SU-DHL-6 (cell line): ENCODE measurements at regions not wholly inside any gene's neighbourhood (a gene's known extent, or its start where the extent isn't known, plus 50 kb on each side); places are given as distances from the start of the nearest gene placed in this dataset.

ENCODE experiments used
- H2AFZ ChIP-seq: fragments of 200-600 bp; sonication (generic); 2 replicates; pipeline ENCODE4 v1.6.1; 2014; ENCODE audit warnings: low read depth, mild to moderate bottlenecking, moderate library complexity, mixed read lengths, antibody characterized with exemption, low read length; ENCODE audit not compliant: severe bottlenecking
- H3F3A ChIP-seq: fragments of 200-600 bp; shearing (Covaris generic); 2 replicates; pipeline ENCODE4 v1.6.0; 2016; ENCODE audit warnings: antibody characterized with exemption, mild to moderate bottlenecking; ENCODE audit not compliant: insufficient read depth
- H3K27ac ChIP-seq: fragments of 200-600 bp; sonication (generic); 2 replicates; pipeline ENCODE4 v1.5.1; 2016; ENCODE audit warnings: low read depth, mild to moderate bottlenecking, low read length, moderate library complexity, mixed read lengths
- H3K27me3 ChIP-seq: fragments of 200-600 bp; sonication (generic), shearing (Covaris generic); 2 replicates; pipeline ENCODE4 v1.6.0; 2014; ENCODE audit warnings: mild to moderate bottlenecking, low read length
- H3K36me3 ChIP-seq: fragments of 200-600 bp; sonication (generic); 2 replicates; pipeline ENCODE4 v1.6.1; 2014; ENCODE audit warnings: mild to moderate bottlenecking, low read length, mixed read lengths
- H3K4me2 ChIP-seq: fragments of 300-600, 200-600 bp; shearing (Covaris generic), sonication (generic); 2 replicates; pipeline ENCODE4 v1.6.0; 2014; ENCODE audit warnings: low read length, low read depth, mild to moderate bottlenecking; ENCODE audit not compliant: poor library complexity, severe bottlenecking
- H3K4me3 ChIP-seq: fragments of 200-600 bp; sonication (generic); 2 replicates; pipeline ENCODE4 v1.5.1; 2014; ENCODE audit warnings: antibody characterized with exemption, low read length, mild to moderate bottlenecking, mixed read lengths; ENCODE audit not compliant: insufficient read depth, poor library complexity, severe bottlenecking
- H3K79me2 ChIP-seq: fragments of 200-600 bp; sonication (generic); 2 replicates; pipeline ENCODE4 v1.6.1; 2014; ENCODE audit warnings: mild to moderate bottlenecking, low read length, moderate library complexity; ENCODE audit not compliant: insufficient read depth
- H3K9ac ChIP-seq: fragments of 200-600 bp; sonication (generic); 2 replicates; pipeline ENCODE4 v1.7.0; 2014; ENCODE audit warnings: mild to moderate bottlenecking, low read length
- H3K9me2 ChIP-seq: fragments of 200-600 bp; sonication (generic); replicated peaks from 2 replicates; pipeline ENCODE4 v1.6.1; 2014; ENCODE audit warnings: low read length; ENCODE audit not compliant: insufficient read depth
- H3K9me3 ChIP-seq: fragments of 200-600 bp; sonication (generic); 2 replicates; pipeline ENCODE4 v1.6.1; 2014; ENCODE audit warnings: low read length, mixed read lengths; ENCODE audit not compliant: insufficient read depth
- H4K20me1 ChIP-seq: fragments of 200-600 bp; sonication (generic); 2 replicates; pipeline ENCODE4 v1.6.1; 2014; ENCODE audit warnings: low read depth, mild to moderate bottlenecking, antibody characterized with exemption, low read length, moderate library complexity, mixed read lengths
- EZH2phosphoT487 ChIP-seq: fragments of 200-600 bp; sonication (generic), shearing (Covaris generic); conservative IDR thresholded peaks from 2 replicates; pipeline ENCODE4 v1.6.1; 2018; ENCODE audit warnings: mild to moderate bottlenecking, antibody characterized with exemption, low read length, moderate library complexity, mixed read lengths
- TF ChIP-seq, protein P1 (sequence below): fragments of 200-600 bp; sonication (generic); IDR thresholded peaks from one replicate; pipeline ENCODE4 v1.5.1; 2017; ENCODE audit warnings: antibody characterized with exemption, mild to moderate bottlenecking, low read length, moderate library complexity; ENCODE audit not compliant: insufficient read depth, poor library complexity, severe bottlenecking

DNA sequence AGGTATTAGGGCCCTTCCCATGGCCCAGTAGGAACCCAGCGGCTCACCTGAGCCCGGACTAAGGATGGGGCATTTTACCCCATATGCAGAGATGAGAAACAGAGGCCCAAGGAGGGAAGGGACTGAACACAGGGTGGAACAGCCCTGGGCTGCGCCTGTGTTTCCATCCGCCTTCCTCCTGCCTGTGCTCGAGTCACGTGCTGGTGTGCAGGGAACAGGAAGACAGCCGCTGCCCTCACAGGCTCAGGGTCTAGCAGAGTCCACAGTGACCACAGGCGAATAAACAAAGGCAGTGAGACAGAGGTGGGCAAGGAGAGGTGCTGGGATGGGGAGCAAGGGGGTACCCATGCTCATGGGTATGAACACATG is 129.4 kb downstream of the C9orf50 start:
- Histone ChIP-seq H3K9me3 (no peaks in the 10 kb centered on the region), H2AFZ (no peak overlapping the region), H3K27ac (no peak overlapping the region), H3K27me3 (no peaks in the 10 kb centered on the region), H3K79me2 (no peaks in the 10 kb centered on the region), H3K36me3 (no peaks in the 10 kb centered on the region), H3K9me2 (no peaks in the 10 kb centered on the region), H3K9ac (no peak overlapping the region), H4K20me1 (no peaks in the 10 kb centered on the region), H3K4me3 (no peak overlapping the region), H3K4me2 (no peak overlapping the region), H3F3A (no peaks in the 10 kb centered on the region)
- TF ChIP-seq EZH2phosphoT487, result no peak
- TF ChIP-seq, protein P1, sequence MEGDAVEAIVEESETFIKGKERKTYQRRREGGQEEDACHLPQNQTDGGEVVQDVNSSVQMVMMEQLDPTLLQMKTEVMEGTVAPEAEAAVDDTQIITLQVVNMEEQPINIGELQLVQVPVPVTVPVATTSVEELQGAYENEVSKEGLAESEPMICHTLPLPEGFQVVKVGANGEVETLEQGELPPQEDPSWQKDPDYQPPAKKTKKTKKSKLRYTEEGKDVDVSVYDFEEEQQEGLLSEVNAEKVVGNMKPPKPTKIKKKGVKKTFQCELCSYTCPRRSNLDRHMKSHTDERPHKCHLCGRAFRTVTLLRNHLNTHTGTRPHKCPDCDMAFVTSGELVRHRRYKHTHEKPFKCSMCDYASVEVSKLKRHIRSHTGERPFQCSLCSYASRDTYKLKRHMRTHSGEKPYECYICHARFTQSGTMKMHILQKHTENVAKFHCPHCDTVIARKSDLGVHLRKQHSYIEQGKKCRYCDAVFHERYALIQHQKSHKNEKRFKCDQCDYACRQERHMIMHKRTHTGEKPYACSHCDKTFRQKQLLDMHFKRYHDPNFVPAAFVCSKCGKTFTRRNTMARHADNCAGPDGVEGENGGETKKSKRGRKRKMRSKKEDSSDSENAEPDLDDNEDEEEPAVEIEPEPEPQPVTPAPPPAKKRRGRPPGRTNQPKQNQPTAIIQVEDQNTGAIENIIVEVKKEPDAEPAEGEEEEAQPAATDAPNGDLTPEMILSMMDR, result no peak

DNA sequence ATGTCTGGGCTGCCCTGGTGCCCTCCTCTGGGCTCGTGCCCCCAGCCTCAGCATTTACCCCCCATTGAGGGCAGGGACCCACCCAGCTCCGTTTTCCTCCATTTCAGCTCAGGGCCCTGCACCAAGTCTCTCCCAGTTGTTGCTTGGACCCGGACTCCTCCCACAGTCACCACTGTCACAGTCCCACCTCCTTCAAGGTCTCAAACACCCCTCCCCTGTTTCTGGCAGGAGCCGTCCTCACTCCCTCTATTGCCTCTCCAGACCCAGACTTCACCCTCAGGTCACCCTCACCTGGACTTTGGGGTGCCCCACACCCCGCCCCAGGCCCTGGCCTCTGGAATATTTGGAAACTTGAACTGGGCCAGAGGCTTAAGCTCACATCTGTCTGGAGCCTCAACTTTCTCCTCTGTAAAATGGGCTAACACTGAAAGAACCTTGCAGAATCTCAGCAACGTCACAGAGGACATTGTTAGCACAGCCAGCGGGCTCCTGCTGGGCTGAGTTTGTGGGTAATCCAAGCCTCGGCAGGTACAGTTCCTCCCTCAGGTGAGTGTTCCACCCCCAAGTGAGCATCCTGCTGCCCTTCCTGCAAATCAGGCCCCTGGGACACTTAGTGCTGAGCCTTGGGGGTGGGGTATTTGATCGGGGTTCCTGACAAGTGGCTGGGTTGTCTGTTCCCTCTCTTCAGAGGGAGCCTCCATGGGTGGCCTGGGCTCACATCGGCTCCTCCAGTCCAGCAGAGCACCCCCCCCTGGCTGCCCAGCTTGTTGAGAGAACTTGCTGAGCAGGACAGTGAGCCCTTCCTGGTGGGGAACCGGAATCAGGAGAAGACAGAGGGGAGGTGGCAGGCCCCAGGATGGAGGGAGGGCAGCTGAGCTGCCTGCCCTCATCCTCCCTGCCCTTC is 130.1 kb downstream of the C9orf50 start:
- H3K9me2 ChIP-seq, result no peaks in the 10 kb centered on the region
- no peaks in the 10 kb centered on the region for H3K79me2 ChIP-seq
- H3F3A ChIP-seq, result no peaks in the 10 kb centered on the region
- no peaks in the 10 kb centered on the region for H3K27me3 ChIP-seq
- H3K36me3 ChIP-seq, result no peaks in the 10 kb centered on the region
- no peak overlapping the region for H2AFZ ChIP-seq
- no peak overlapping the region for H3K27ac ChIP-seq
- H3K9me3 ChIP-seq, result no peaks in the 10 kb centered on the region
- no peak overlapping the region for H3K4me3 ChIP-seq
- H3K9ac ChIP-seq, result no peak overlapping the region
- H3K4me2 ChIP-seq, result no peak overlapping the region
- H4K20me1 ChIP-seq, result no peaks in the 10 kb centered on the region
- TF ChIP-seq EZH2phosphoT487, result no peak
- TF ChIP-seq, protein P1, result no peak

DNA sequence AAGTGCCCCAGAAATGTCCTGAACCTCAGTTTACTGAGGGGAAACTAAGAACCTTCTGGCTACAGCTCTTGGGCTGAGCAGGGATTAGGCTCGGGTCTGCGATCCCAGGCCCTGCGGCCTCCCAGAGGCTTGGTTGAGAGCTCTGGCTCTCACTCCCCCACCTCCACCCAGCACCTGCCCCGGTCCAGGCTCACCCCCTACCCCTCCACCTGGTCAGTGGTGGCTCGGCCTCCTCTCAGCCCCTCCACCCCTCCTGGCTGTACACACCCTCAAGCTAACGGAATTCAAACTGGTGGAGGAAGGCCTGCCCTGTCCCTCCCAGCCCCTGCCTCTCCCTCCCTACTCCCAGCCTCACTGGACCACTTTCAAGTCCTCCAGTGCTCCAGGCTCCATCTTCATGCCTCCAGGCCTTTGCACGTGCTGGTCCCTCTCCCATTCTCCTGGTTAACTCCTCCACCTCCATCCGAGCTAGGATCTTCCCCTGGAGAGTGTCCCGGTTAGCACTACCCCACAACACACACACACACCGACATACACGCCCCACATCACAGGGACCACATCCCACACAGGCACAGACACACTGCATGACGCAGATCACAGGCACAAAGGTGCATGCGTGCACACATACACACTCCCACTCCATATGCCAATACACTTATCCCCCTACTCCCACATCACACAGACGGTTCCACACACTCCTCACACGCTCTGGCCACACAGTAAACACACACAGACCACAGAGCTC is 130.9 kb downstream of the C9orf50 start:
- no peaks in the 10 kb centered on the region for H3K36me3 ChIP-seq
- no peaks in the 10 kb centered on the region for H3F3A ChIP-seq
- no peaks in the 10 kb centered on the region for H3K27me3 ChIP-seq
- no peaks in the 10 kb centered on the region for H3K79me2 ChIP-seq
- no peak overlapping the region for H2AFZ ChIP-seq
- H3K4me2 ChIP-seq, result no peak overlapping the region
- H3K9me2 ChIP-seq, result no peaks in the 10 kb centered on the region
- H3K27ac ChIP-seq, result no peak overlapping the region
- no peaks in the 10 kb centered on the region for H4K20me1 ChIP-seq
- TF ChIP-seq, protein P1, result no peak
- no peak for TF ChIP-seq EZH2phosphoT487
- no peaks in the 10 kb centered on the region for H3K9me3 ChIP-seq
- H3K9ac ChIP-seq, result no peak overlapping the region
- H3K4me3 ChIP-seq, result no peak overlapping the region
